ENCODE measurements at regions not wholly inside any gene's neighbourhood (a gene's known extent, or its start where the extent isn't known, plus 50 kb on each side); places are given as distances from the start of the nearest gene placed in this dataset.
"Not testable (repeated sequence)": the region's sequence is repeated elsewhere in the genome, so short reads cannot be mapped to it uniquely, and the experiment has no call there.

DNA sequence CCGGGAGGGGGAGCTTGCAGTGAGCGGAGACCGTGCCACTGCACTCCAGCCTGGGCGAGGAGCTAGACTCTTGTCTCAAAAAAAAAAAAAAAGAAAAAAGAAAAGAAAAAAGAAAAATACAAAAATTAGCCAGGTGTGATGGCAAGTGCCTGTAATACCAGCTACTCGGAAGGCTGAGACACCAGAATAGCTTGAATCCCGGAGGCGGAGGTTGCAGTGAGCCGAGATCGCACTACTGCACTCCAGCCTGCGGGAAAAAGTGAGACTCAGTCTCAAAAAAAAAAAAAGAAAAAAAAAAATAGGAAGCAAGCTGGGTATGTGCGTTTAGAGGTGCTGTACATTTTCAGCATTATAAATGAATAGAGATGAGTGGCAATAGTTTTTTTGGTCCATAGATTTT lies 129.3 kb downstream of the CDRT15L2 start:
- not testable (repeated sequence) for H3K4me1 Mint-ChIP-seq (ENCODE audit: unreplicated experiment); H3K36me3 Mint-ChIP-seq; DNase-seq (ENCODE audit: extremely low spot score, unreplicated experiment); H3K9me3 Mint-ChIP-seq; H3K4me3 Mint-ChIP-seq; H3K27me3 Mint-ChIP-seq; H3K27ac Mint-ChIP-seq
- peak; percentile 49 for TF ChIP-seq CTCF (conservative IDR thresholded peaks at IDR 0.05)

- not testable (repeated sequence) for H3K4me1 Mint-ChIP-seq (ENCODE audit: unreplicated experiment); H3K27me3 Mint-ChIP-seq; H3K36me3 Mint-ChIP-seq; H3K9me3 Mint-ChIP-seq; H3K27ac Mint-ChIP-seq; DNase-seq (ENCODE audit: extremely low spot score, unreplicated experiment); H3K4me3 Mint-ChIP-seq
Measured at GRCh38 chr17:20716481-20716880, 137.0 kb downstream of the CDRT15L2 start.

- H3K27ac Mint-ChIP-seq: no peak overlapping the region
- peaks cover 5% of the 10 kb centered on the region for H3K4me1 Mint-ChIP-seq (ENCODE audit: unreplicated experiment)
- peaks cover 5% of the 10 kb centered on the region for H3K9me3 Mint-ChIP-seq
- no peaks in the 10 kb centered on the region for H3K27me3 Mint-ChIP-seq
- TF ChIP-seq CTCF (conservative IDR thresholded peaks at IDR 0.05): no peak
- no peak for DNase-seq (ENCODE audit: extremely low spot score, unreplicated experiment)
- H3K36me3 Mint-ChIP-seq: no peaks in the 10 kb centered on the region
- H3K4me3 Mint-ChIP-seq: no peak overlapping the region
Measured at GRCh38 chr17:20721171-20721570, 141.6 kb downstream of the CDRT15L2 start.

- not testable (repeated sequence) for H3K36me3 Mint-ChIP-seq; H3K4me1 Mint-ChIP-seq (ENCODE audit: unreplicated experiment); H3K4me3 Mint-ChIP-seq; H3K27ac Mint-ChIP-seq; H3K27me3 Mint-ChIP-seq; DNase-seq (ENCODE audit: extremely low spot score, unreplicated experiment); H3K9me3 Mint-ChIP-seq
Measured at GRCh38 chr17:20724391-20724790, 144.9 kb downstream of the CDRT15L2 start.

DNA sequence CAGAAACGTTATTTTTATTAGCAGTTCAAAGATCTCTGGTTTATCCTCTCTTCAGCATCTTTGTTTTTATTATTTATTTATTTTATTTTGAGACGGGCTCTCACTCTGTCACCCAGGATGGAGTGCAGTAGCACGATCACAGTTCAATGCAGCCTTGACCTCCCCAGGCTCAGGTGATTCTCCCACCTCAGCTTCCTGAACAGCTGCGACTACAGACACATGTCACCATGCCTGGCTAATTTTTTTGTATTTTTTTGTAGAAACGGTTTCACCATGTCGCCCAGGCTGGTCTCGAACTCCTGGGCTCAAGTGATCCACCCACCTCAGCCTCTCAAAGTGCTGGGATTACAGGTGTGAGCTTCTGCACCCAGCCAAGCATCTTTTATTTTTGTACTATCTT lies 147.7 kb downstream of the CDRT15L2 start:
- H3K4me1 Mint-ChIP-seq (ENCODE audit: unreplicated experiment); DNase-seq (ENCODE audit: extremely low spot score, unreplicated experiment); H3K27ac Mint-ChIP-seq; H3K36me3 Mint-ChIP-seq; H3K4me3 Mint-ChIP-seq; H3K9me3 Mint-ChIP-seq; H3K27me3 Mint-ChIP-seq: not testable (repeated sequence)

- Mint-ChIP-seq H3K4me1 (ENCODE audit: unreplicated experiment) (no peaks in the 10 kb centered on the region), H3K27me3 (no peaks in the 10 kb centered on the region), H3K9me3 (no peaks in the 10 kb centered on the region), H3K27ac (no peak overlapping the region), H3K36me3 (no peaks in the 10 kb centered on the region), H3K4me3 (no peak overlapping the region)
- no peak for TF ChIP-seq CTCF (conservative IDR thresholded peaks at IDR 0.05)
- no peak for DNase-seq (ENCODE audit: extremely low spot score, unreplicated experiment)
Measured at GRCh38 chr17:20728181-20728580, 148.7 kb downstream of the CDRT15L2 start.

GRCh38 chr17:20731131-20731530 lies 151.6 kb downstream of the CDRT15L2 start:
- not testable (repeated sequence) for H3K4me1 Mint-ChIP-seq (ENCODE audit: unreplicated experiment); H3K27ac Mint-ChIP-seq; H3K9me3 Mint-ChIP-seq; H3K4me3 Mint-ChIP-seq; H3K36me3 Mint-ChIP-seq; H3K27me3 Mint-ChIP-seq; DNase-seq (ENCODE audit: extremely low spot score, unreplicated experiment)

DNA sequence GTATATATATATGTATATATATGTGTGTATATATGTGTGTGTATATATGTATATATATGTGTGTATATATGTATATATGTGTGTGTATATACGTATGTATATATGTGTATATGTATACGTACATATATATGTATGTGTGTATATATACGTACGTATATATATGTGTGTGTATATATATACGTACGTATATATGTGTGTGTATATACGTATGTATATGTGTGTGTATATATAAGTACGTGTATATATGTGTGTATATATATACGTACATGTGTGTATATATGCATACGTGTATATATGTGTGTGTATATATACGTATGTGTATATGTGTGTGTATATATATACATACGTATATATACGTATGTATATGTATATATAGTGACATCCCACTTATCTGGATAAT lies 154.4 kb downstream of the CDRT15L2 start:
- no peak for TF ChIP-seq CTCF (conservative IDR thresholded peaks at IDR 0.05)
- H3K4me3 Mint-ChIP-seq: no peak overlapping the region
- DNase-seq (ENCODE audit: extremely low spot score, unreplicated experiment): no peak
- no peaks in the 10 kb centered on the region for H3K36me3 Mint-ChIP-seq
- no peaks in the 10 kb centered on the region for H3K27me3 Mint-ChIP-seq
- H3K4me1 Mint-ChIP-seq (ENCODE audit: unreplicated experiment): no peaks in the 10 kb centered on the region
- no peaks in the 10 kb centered on the region for H3K9me3 Mint-ChIP-seq
- H3K27ac Mint-ChIP-seq: no peak overlapping the region

All from type B pancreatic cell (in vitro differentiated cells).